Endodermal cell (in vitro differentiated cells): ENCODE measurements at regions not wholly inside any gene's neighbourhood (a gene's known extent, or its start where the extent isn't known, plus 50 kb on each side); places are given as distances from the start of the nearest gene placed in this dataset.

Experiments
- DNase-seq: peaks from one replicate; pipeline ENCODE4 v3.0.0-alpha.2; 2017
- H3K27ac ChIP-seq: 2 replicates; pipeline ENCODE4 v1.5.1; 2013; ENCODE audit warnings: mild to moderate bottlenecking, low read depth, low read length, moderate library complexity
- H3K27me3 ChIP-seq: 2 replicates; pipeline ENCODE4 v1.6.1; 2013; ENCODE audit warnings: mild to moderate bottlenecking, low read length, moderate library complexity; ENCODE audit not compliant: insufficient read depth, control insufficient read depth, poor library complexity, severe bottlenecking
- H3K36me3 ChIP-seq: 2 replicates; pipeline ENCODE4 v1.7.0; 2013; ENCODE audit warnings: mild to moderate bottlenecking, low read length, moderate library complexity; ENCODE audit not compliant: control insufficient read depth, insufficient read depth
- H3K4me1 ChIP-seq: one replicate; pipeline ENCODE4 v1.7.0; 2013; ENCODE audit warnings: low read length; ENCODE audit not compliant: control insufficient read depth, insufficient read depth
- H3K4me3 ChIP-seq: 2 replicates; pipeline ENCODE4 v1.5.1; 2013; ENCODE audit warnings: mild to moderate bottlenecking, low read length, moderate library complexity
- H3K9ac ChIP-seq: 2 replicates; pipeline ENCODE4 v1.6.1; 2013; ENCODE audit warnings: mild to moderate bottlenecking, low read length, moderate library complexity; ENCODE audit not compliant: poor library complexity, severe bottlenecking; ENCODE audit errors: extremely low read depth
- H3K9me3 ChIP-seq: 2 replicates; pipeline ENCODE4 v1.6.1; 2013; ENCODE audit warnings: mild to moderate bottlenecking, low read length, moderate library complexity; ENCODE audit not compliant: control insufficient read depth
- H3K27ac Mint-ChIP-seq: 2 replicates; pipeline ENCODE4 v1.8.0; 2020; ENCODE audit warnings: mixed read lengths
- H3K27me3 Mint-ChIP-seq: 2 replicates; pipeline ENCODE4 v1.8.0; 2021; ENCODE audit warnings: mild to moderate bottlenecking, mixed read lengths; ENCODE audit not compliant: insufficient read depth
- H3K36me3 Mint-ChIP-seq: 2 replicates; pipeline ENCODE4 v1.8.0; 2020; ENCODE audit warnings: low read depth, mixed read lengths
- H3K4me1 Mint-ChIP-seq: 2 replicates; pipeline ENCODE4 v1.8.0; 2020; ENCODE audit warnings: mixed read lengths
- H3K4me3 Mint-ChIP-seq: 2 replicates; pipeline ENCODE4 v1.8.0; 2020; ENCODE audit warnings: mild to moderate bottlenecking, moderate library complexity, mixed read lengths
- H3K9me3 Mint-ChIP-seq: 2 replicates; pipeline ENCODE4 v1.8.0; 2020; ENCODE audit warnings: mild to moderate bottlenecking, mixed read lengths
- CTCF ChIP-seq: fragments of 200-600 bp; sonication (generic); conservative IDR thresholded peaks from 2 replicates; pipeline ENCODE4 v1.5.0; 2021; ENCODE audit warnings: antibody characterized with exemption, mild to moderate bottlenecking
- WGBS, 2 experiments: methylation state at CpG; one replicate each; pipeline versions ENCODE4 v1.1.5 to v1.1.7; 2013; ENCODE audit warnings: missing lambda C conversion rate in 2 of 2, mixed read lengths in 1 of 2; ENCODE audit not compliant: insufficient coverage in 1 of 2, insufficient read length in 1 of 2; 5-methylcytosine and 5-hydroxymethylcytosine counted together

- Histone ChIP-seq H3K27me3 (no peaks in the 10 kb centered on the region), H3K4me1 (no peaks in the 10 kb centered on the region), H3K4me3 (no peak overlapping the region), H3K36me3 (no peaks in the 10 kb centered on the region), H3K9me3 (peaks cover 28% of the 10 kb centered on the region), H3K9ac (no peak overlapping the region), H3K27ac (no peak overlapping the region)
- Mint-ChIP-seq H3K27me3 (no peaks in the 10 kb centered on the region), H3K36me3 (no peaks in the 10 kb centered on the region), H3K27ac (no peak overlapping the region), H3K4me1 (no peaks in the 10 kb centered on the region), H3K4me3 (no peak overlapping the region), H3K9me3 (peaks cover 6% of the 10 kb centered on the region)
- TF ChIP-seq CTCF: no peak
- WGBS, 2 experiments: no CpG with 5 or more reads among the region's 1 CpG
- DNase-seq: no peak
These were observed 311.5 kb downstream of the SOCS6 start for GRCh38 chr18:70600225-70600925.

GRCh38 chr18:70598406-70598805, 309.6 kb downstream of the SOCS6 start:
- Histone ChIP-seq H3K36me3 (no peaks in the 10 kb centered on the region), H3K9me3 (peaks cover 20% of the 10 kb centered on the region), H3K27ac (no peak overlapping the region), H3K27me3 (no peaks in the 10 kb centered on the region), H3K9ac (no peak overlapping the region), H3K4me3 (no peak overlapping the region), H3K4me1 (no peaks in the 10 kb centered on the region)
- H3K9me3 Mint-ChIP-seq: no peaks in the 10 kb centered on the region
- H3K27ac Mint-ChIP-seq: no peak overlapping the region
- no peaks in the 10 kb centered on the region for H3K27me3 Mint-ChIP-seq
- H3K4me3 Mint-ChIP-seq: no peak overlapping the region
- no peak for TF ChIP-seq CTCF
- H3K4me1 Mint-ChIP-seq: no peaks in the 10 kb centered on the region
- H3K36me3 Mint-ChIP-seq: no peaks in the 10 kb centered on the region
- DNase-seq: no peak

- Histone ChIP-seq H3K4me3 (no peak overlapping the region), H3K9ac (no peak overlapping the region), H3K4me1 (no peaks in the 10 kb centered on the region), H3K9me3 (peaks cover 29% of the 10 kb centered on the region), H3K27me3 (no peaks in the 10 kb centered on the region), H3K36me3 (no peaks in the 10 kb centered on the region), H3K27ac (no peak overlapping the region)
- H3K27me3 Mint-ChIP-seq: no peaks in the 10 kb centered on the region
- no peak overlapping the region for H3K4me3 Mint-ChIP-seq
- TF ChIP-seq CTCF: no peak
- no peak overlapping the region for H3K27ac Mint-ChIP-seq
- no peaks in the 10 kb centered on the region for H3K36me3 Mint-ChIP-seq
- H3K9me3 Mint-ChIP-seq: peaks cover 21% of the 10 kb centered on the region
- no peaks in the 10 kb centered on the region for H3K4me1 Mint-ChIP-seq
- no peak for DNase-seq
- WGBS, 2 experiments: 95 to 100% methylated on average over 1 of the region's 2 CpGs
These were observed 294.1 kb downstream of the SOCS6 start for GRCh38 chr18:70582981-70583380.
